Endothelial cell of umbilical vein (primary cell): ENCODE measurements at regions not wholly inside any gene's neighbourhood (a gene's known extent, or its start where the extent isn't known, plus 50 kb on each side); places are given as distances from the start of the nearest gene placed in this dataset.

ENCODE experiments used
- BruUV-seq: library from RNA; stranded (reverse); fragments of 400-500 nt; replicated peaks from 2 replicates; lab custom pipeline; 2021; lab: Mats Ljungman, UMichigan
- CTCF ChIA-PET: fragments of 300-600, 350-600 bp; sonication (Branson Sonifier 250); formaldehyde crosslinking; loops from one replicate; lab custom pipeline; 2021; ENCODE audit warnings: antibody characterized with exemption, inconsistent platforms; lab: Charles Lee
- POLR2A ChIA-PET: fragments of 300-600, 350-600 bp; sonication (Branson Sonifier 250); formaldehyde crosslinking; loops from one replicate; lab custom pipeline; 2021; ENCODE audit warnings: antibody characterized with exemption, inconsistent platforms; lab: Charles Lee
- DNase-seq: peaks from one replicate; pipeline ENCODE4 v3.0.0-alpha.2; 2011; ENCODE audit warnings: low read depth, low spot score
- FAIRE-seq: peaks from 2 replicates; lab custom pipeline; 2011; peaks lifted over from hg19 to GRCh38; lab: Jason Lieb, UNC
- H2AFZ ChIP-seq: 2 replicates; pipeline ENCODE4 v1.6.0; 2012; ENCODE audit warnings: low read depth, low read length, control low read depth, inconsistent platforms
- H3K27ac ChIP-seq: 2 replicates; pipeline ENCODE4 v1.5.1; 2011; ENCODE audit warnings: low read depth, mild to moderate bottlenecking, control low read depth, low read length, moderate library complexity; ENCODE audit not compliant: insufficient read depth
- H3K27me3 ChIP-seq, 2 experiments: 2 replicates each; pipeline versions ENCODE4 v1.6.0 to v1.6.1; 2011; ENCODE audit warnings: low read length in 2 of 2, mixed read lengths in 1 of 2; ENCODE audit not compliant: control insufficient read depth in 2 of 2, insufficient read depth in 2 of 2
- H3K36me3 ChIP-seq, 2 experiments: 2 replicates in 1 of 2; 3 replicates in 1 of 2; pipeline ENCODE4 v1.5.1; 2011; ENCODE audit warnings: low read length in 2 of 2, mild to moderate bottlenecking in 1 of 2, moderate library complexity in 1 of 2; ENCODE audit not compliant: control insufficient read depth in 2 of 2, insufficient read depth in 2 of 2; ENCODE audit errors: extremely low read depth in 1 of 2
- H3K4me1 ChIP-seq: 3 replicates; pipeline ENCODE4 v1.5.1; 2011; ENCODE audit warnings: mild to moderate bottlenecking, low read length; ENCODE audit not compliant: control insufficient read depth, insufficient read depth; ENCODE audit errors: extremely low read depth
- H3K4me2 ChIP-seq: 2 replicates; pipeline ENCODE4 v1.6.1; 2011; ENCODE audit warnings: low read length, control low read depth, mixed read lengths; ENCODE audit not compliant: insufficient read depth
- H3K4me3 ChIP-seq, 3 experiments: fragments of 200-600 bp in 1 of 3; sonication (generic), shearing (Covaris generic) in 1 of 3; replicated peaks in 1 of 3; 2 replicates each; pipeline ENCODE4 v1.5.1; 2011 to 2016; ENCODE audit warnings: control low read depth in 3 of 3, low read length in 3 of 3, mild to moderate bottlenecking in 2 of 3, inconsistent platforms in 1 of 3, low read depth in 1 of 3, moderate library complexity in 1 of 3; ENCODE audit not compliant: insufficient read depth in 1 of 3
- H3K79me2 ChIP-seq: 2 replicates; pipeline ENCODE4 v1.6.0; 2012; ENCODE audit warnings: low read length, inconsistent platforms; ENCODE audit not compliant: control insufficient read depth, insufficient read depth
- H3K9ac ChIP-seq: replicated peaks from 2 replicates; pipeline ENCODE3; 2011; ENCODE audit warnings: low read length, control low read depth; ENCODE audit not compliant: insufficient read depth; ENCODE audit errors: extremely low read depth
- H3K9me1 ChIP-seq: replicated peaks from 3 replicates; pipeline ENCODE4 v1.6.0; 2011; ENCODE audit warnings: mild to moderate bottlenecking, low read length; ENCODE audit not compliant: control insufficient read depth, insufficient read depth; ENCODE audit errors: extremely low read depth
- H3K9me3 ChIP-seq: replicated peaks from 2 replicates; pipeline ENCODE4 v1.5.1; 2012; ENCODE audit warnings: low read length, inconsistent platforms; ENCODE audit not compliant: control insufficient read depth, insufficient read depth
- H4K20me1 ChIP-seq: replicated peaks from 2 replicates; pipeline ENCODE3; 2011; ENCODE audit warnings: mild to moderate bottlenecking, low read length; ENCODE audit not compliant: control insufficient read depth, insufficient read depth; ENCODE audit errors: extremely low read depth
- EZH2 ChIP-seq: IDR thresholded peaks from 2 replicates; pipeline ENCODE4 v1.6.1; 2012; ENCODE audit warnings: borderline replicate concordance, low read depth, mild to moderate bottlenecking, moderate library complexity, low read length, inconsistent platforms; ENCODE audit not compliant: severe bottlenecking
- FOS ChIP-seq: IDR thresholded peaks from 2 replicates; pipeline ENCODE4 v1.6.1; 2011; ENCODE audit warnings: mild to moderate bottlenecking, low read length, moderate library complexity, borderline replicate concordance; ENCODE audit not compliant: insufficient read depth
- GATA2 ChIP-seq: IDR thresholded peaks from 2 replicates; pipeline ENCODE4 v1.7.0; 2011; ENCODE audit warnings: low read depth, mild to moderate bottlenecking, moderate library complexity, mixed read lengths, low read length; ENCODE audit not compliant: insufficient read length, insufficient read depth
- JUN ChIP-seq: IDR thresholded peaks from 2 replicates; pipeline ENCODE4 v1.6.1; 2011; ENCODE audit warnings: borderline replicate concordance, low read depth; ENCODE audit not compliant: insufficient read length, insufficient read depth
- POLR2A ChIP-seq: IDR thresholded peaks from 2 replicates; pipeline ENCODE4 v1.6.1; 2012; ENCODE audit warnings: low read depth, mild to moderate bottlenecking, control low read depth, low read length
- POLR2AphosphoS5 ChIP-seq: IDR thresholded peaks from 2 replicates; pipeline ENCODE4 v1.6.1; 2012; ENCODE audit warnings: low read depth, mild to moderate bottlenecking, control low read depth, low read length, moderate library complexity; ENCODE audit not compliant: insufficient read depth
- dilution Hi-C: fragments of 300-500 bp; cut with MboI; formaldehyde crosslinking; loops from one replicate; pipeline ENCODE4 v1.15.0; 2019; ENCODE audit warnings: low sequenced_read_pairs; ENCODE audit not compliant: extremely low pct_ligation_motif_present
- intact Hi-C: fragments of 100-400 bp; cut with micrococcal nuclease; formaldehyde crosslinking; loops from one replicate; pipeline ENCODE4 v1.10.0; 2022
- TF ChIP-seq, protein P1 (sequence below): IDR thresholded peaks from 2 replicates; pipeline ENCODE4 v1.6.1; 2011; ENCODE audit not compliant: insufficient read depth, insufficient read length
- TF ChIP-seq, protein P2 (sequence below), 2 donors: IDR thresholded peaks; 1 replicate in 1 of 2; 2 replicates in 1 of 2; pipeline ENCODE4 v1.5.1; 2011; ENCODE audit warnings: low read length in 2 of 2, mild to moderate bottlenecking in 2 of 2, moderate library complexity in 2 of 2, control low read depth in 1 of 2, inconsistent platforms in 1 of 2, low read depth in 1 of 2; ENCODE audit not compliant: insufficient read depth in 1 of 2; ENCODE audit errors: extremely low read depth in 1 of 2

DNA sequence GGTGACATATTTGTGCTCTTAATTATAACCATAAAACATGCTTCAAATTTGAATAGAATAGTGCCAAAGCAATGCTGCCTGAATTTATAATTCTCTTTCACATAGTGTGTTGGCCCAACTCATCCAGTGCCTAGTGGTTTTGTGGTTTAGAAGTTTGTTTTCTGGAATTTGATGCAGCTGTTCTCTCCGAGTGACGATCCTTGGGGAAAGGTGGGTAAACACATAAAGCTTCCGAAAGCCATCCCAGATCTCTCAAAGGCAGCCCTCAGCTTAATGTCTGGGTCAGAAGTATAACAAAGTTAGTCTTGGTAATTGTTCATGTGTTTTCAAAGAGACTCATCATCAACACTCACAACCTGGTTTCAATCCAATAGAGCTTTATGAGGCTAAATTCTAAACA lies 235.6 kb upstream of the CDH2 start:
- ChIA-PET POLR2A (no interaction called here), CTCF (no interaction called here)
- Histone ChIP-seq H3K27ac (no peak overlapping the region), H3K9me3 (no peaks in the 10 kb centered on the region), H3K4me3 (no peak overlapping the region), H3K9me1 (no peaks in the 10 kb centered on the region), H3K4me1 (no peaks in the 10 kb centered on the region), H3K9ac (no peak overlapping the region), H4K20me1 (no peaks in the 10 kb centered on the region), H3K27me3 (peaks cover 0 to 3% of the 10 kb centered on the region in 2 experiments), H3K4me2 (no peak overlapping the region), H3K79me2 (no peaks in the 10 kb centered on the region), H3K36me3 (no peaks in the 10 kb centered on the region), H2AFZ (no peak overlapping the region)
- BruUV-seq, result no TSS peak
- no peak for DNase-seq
- TF ChIP-seq POLR2AphosphoS5 (no peak), JUN (no peak), EZH2 (no peak), GATA2 (no peak), POLR2A (no peak), FOS (no peak)
- TF ChIP-seq, protein P1, sequence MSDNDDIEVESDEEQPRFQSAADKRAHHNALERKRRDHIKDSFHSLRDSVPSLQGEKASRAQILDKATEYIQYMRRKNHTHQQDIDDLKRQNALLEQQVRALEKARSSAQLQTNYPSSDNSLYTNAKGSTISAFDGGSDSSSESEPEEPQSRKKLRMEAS, result no peak
- TF ChIP-seq, protein P2, sequence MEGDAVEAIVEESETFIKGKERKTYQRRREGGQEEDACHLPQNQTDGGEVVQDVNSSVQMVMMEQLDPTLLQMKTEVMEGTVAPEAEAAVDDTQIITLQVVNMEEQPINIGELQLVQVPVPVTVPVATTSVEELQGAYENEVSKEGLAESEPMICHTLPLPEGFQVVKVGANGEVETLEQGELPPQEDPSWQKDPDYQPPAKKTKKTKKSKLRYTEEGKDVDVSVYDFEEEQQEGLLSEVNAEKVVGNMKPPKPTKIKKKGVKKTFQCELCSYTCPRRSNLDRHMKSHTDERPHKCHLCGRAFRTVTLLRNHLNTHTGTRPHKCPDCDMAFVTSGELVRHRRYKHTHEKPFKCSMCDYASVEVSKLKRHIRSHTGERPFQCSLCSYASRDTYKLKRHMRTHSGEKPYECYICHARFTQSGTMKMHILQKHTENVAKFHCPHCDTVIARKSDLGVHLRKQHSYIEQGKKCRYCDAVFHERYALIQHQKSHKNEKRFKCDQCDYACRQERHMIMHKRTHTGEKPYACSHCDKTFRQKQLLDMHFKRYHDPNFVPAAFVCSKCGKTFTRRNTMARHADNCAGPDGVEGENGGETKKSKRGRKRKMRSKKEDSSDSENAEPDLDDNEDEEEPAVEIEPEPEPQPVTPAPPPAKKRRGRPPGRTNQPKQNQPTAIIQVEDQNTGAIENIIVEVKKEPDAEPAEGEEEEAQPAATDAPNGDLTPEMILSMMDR (IDR thresholded peaks at IDR 0.05; ENCODE audit: extremely low read depth in 1 of 2, insufficient read depth in 1 of 2, low read depth in 1 of 2, low read length in 2 of 2), result no peak
- FAIRE-seq, result no peak
- intact Hi-C loops (no loop called here), dilution Hi-C loops (no loop called here)
